HG03558 (cell line): ENCODE measurements at regions not wholly inside any gene's neighbourhood (a gene's known extent, or its start where the extent isn't known, plus 50 kb on each side); places are given as distances from the start of the nearest gene placed in this dataset.
"Not testable (repeated sequence)": the region's sequence is repeated elsewhere in the genome, so short reads cannot be mapped to it uniquely, and the experiment has no call there.

Experiments
- ATAC-seq: cut with Tn5 transposase; IDR thresholded peaks from one replicate; pipeline ENCODE4 v1.9.1; 2021; ENCODE audit warnings: moderate number of reproducible peaks; ENCODE audit not compliant: unreplicated experiment; ENCODE audit errors: extremely low read depth

GRCh38 chr2:234410526-234410925, 86.4 kb downstream of the ARL4C start:
- ATAC-seq: no peak

GRCh38 chr2:234409590-234409989, 87.3 kb downstream of the ARL4C start:
- no peak for ATAC-seq

GRCh38 chr2:234406085-234406484, 90.8 kb downstream of the ARL4C start:
- no peak for ATAC-seq

- no peak for ATAC-seq
These were observed 91.4 kb downstream of the ARL4C start for GRCh38 chr2:234405462-234405861.

GRCh38 chr2:234404957-234405356, 91.9 kb downstream of the ARL4C start:
- ATAC-seq: no peak

- no peak for ATAC-seq
These were observed 93.1 kb downstream of the ARL4C start for GRCh38 chr2:234403751-234404150.

- ATAC-seq: no peak
These were observed 93.8 kb downstream of the ARL4C start for GRCh38 chr2:234403074-234403473.

- no peak for ATAC-seq
These were observed 95.5 kb downstream of the ARL4C start for GRCh38 chr2:234401426-234401825.

- no peak for ATAC-seq
These were observed 97.2 kb downstream of the ARL4C start for GRCh38 chr2:234399451-234400246.

- ATAC-seq: no peak
These were observed 98.3 kb downstream of the ARL4C start for GRCh38 chr2:234398531-234398930.

GRCh38 chr2:234395891-234396420, 100.9 kb downstream of the ARL4C start:
- no peak for ATAC-seq

- no peak for ATAC-seq
These were observed 102.4 kb downstream of the ARL4C start for GRCh38 chr2:234394450-234394849.

- no peak for ATAC-seq
These were observed 103.5 kb downstream of the ARL4C start for GRCh38 chr2:234393354-234393753.

GRCh38 chr2:234392041-234392615, 104.8 kb downstream of the ARL4C start:
- no peak for ATAC-seq

GRCh38 chr2:234391625-234392024, 105.3 kb downstream of the ARL4C start:
- no peak for ATAC-seq

GRCh38 chr2:234389661-234390060, 107.2 kb downstream of the ARL4C start:
- ATAC-seq: not testable (repeated sequence)

- no peak for ATAC-seq
These were observed 108.3 kb downstream of the ARL4C start for GRCh38 chr2:234388591-234388990.

GRCh38 chr2:234386971-234387370, 109.9 kb downstream of the ARL4C start:
- no peak for ATAC-seq

- ATAC-seq: no peak
These were observed 114.8 kb downstream of the ARL4C start for GRCh38 chr2:234382131-234382530.

- ATAC-seq: not testable (repeated sequence)
These were observed 117.9 kb downstream of the ARL4C start for GRCh38 chr2:234378958-234379357.

- ATAC-seq: no peak
These were observed 118.4 kb downstream of the ARL4C start for GRCh38 chr2:234378440-234378839.
